HUES64 (cell line): ENCODE measurements at regions not wholly inside any gene's neighbourhood (a gene's known extent, or its start where the extent isn't known, plus 50 kb on each side); places are given as distances from the start of the nearest gene placed in this dataset.

Experiments
- H3K27ac ChIP-seq: 2 replicates; pipeline ENCODE4 v1.7.0; 2013; ENCODE audit warnings: low read depth, low read length, inconsistent platforms
- H3K27me3 ChIP-seq: 2 replicates; pipeline ENCODE4 v1.6.1; 2013; ENCODE audit warnings: mild to moderate bottlenecking, low read length; ENCODE audit not compliant: insufficient read depth
- H3K36me3 ChIP-seq: 2 replicates; pipeline ENCODE4 v1.6.1; 2013; ENCODE audit warnings: mild to moderate bottlenecking, low read length; ENCODE audit not compliant: insufficient read depth
- H3K4me1 ChIP-seq: 2 replicates; pipeline ENCODE4 v1.6.1; 2013; ENCODE audit warnings: mild to moderate bottlenecking, low read length, moderate library complexity; ENCODE audit not compliant: insufficient read depth
- H3K4me3 ChIP-seq: 2 replicates; pipeline ENCODE4 v1.5.1; 2013; ENCODE audit warnings: mild to moderate bottlenecking, low read length, moderate library complexity
- H3K9ac ChIP-seq: 2 replicates; pipeline ENCODE4 v1.6.1; 2013; ENCODE audit warnings: mild to moderate bottlenecking, low read depth, low read length
- H3K9me3 ChIP-seq: 2 replicates; pipeline ENCODE4 v1.6.1; 2013; ENCODE audit warnings: low read depth, low read length; ENCODE audit not compliant: insufficient read depth
- WGBS: fragments of 150-250, 120-280 bp; methylation state at CpG from one replicate; pipeline ENCODE4 v1.1.7; 2013; ENCODE audit warnings: missing lambda C conversion rate; 5-methylcytosine and 5-hydroxymethylcytosine counted together

DNA sequence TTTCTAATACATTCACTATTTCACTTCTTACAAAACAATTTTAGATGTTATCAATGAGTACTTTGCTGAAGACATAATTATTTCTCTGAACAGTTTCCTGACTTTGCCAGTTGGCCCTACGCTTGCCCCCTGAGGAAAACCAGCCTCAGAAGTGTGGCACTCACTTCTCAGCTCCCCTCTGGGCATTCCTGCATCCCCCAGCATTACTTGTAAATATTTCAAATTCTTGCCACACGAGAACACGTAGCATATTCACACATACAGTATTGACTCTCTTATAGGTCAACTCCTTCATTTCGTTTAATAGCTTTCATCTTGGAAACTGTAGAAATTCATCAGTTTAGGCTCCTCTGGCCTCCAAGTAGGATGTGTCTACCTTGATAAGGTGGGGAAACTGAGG is 65.2 kb downstream of the OTX2 start:
- H3K27ac ChIP-seq = no peak overlapping the region
- no peaks in the 10 kb centered on the region for H3K27me3 ChIP-seq
- no peak overlapping the region for H3K4me3 ChIP-seq
- WGBS = 64% methylated on average over 4 of the region's 4 CpGs
- H3K9ac ChIP-seq = no peak overlapping the region
- no peaks in the 10 kb centered on the region for H3K9me3 ChIP-seq
- H3K36me3 ChIP-seq = no peaks in the 10 kb centered on the region
- H3K4me1 ChIP-seq = peaks cover 27% of the 10 kb centered on the region

DNA sequence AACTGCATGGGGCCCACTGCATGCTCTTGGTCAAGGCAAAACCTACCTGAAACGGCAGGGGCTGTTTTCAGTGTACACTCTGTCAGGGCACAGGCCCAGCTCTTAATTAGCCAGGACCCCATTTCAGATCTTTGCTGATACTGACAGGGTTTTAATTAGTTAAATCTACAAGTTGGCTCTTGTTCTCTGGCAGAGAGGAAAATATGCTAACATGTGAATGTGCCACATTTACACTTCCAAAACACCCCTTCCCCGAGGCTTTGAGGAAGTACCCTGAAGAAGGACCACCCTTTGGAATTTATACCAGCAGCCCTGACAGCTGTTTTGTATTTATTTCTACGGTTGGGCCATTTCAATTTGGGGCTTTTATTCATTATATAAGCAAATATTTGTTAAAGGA is 66.3 kb downstream of the OTX2 start:
- Histone ChIP-seq H3K4me1 (peaks cover 26% of the 10 kb centered on the region), H3K9ac (no peak overlapping the region), H3K27ac (no peak overlapping the region), H3K27me3 (no peaks in the 10 kb centered on the region), H3K36me3 (no peaks in the 10 kb centered on the region), H3K9me3 (no peaks in the 10 kb centered on the region), H3K4me3 (no peak overlapping the region)
- 63% methylated on average over 3 of the region's 3 CpGs for WGBS

DNA sequence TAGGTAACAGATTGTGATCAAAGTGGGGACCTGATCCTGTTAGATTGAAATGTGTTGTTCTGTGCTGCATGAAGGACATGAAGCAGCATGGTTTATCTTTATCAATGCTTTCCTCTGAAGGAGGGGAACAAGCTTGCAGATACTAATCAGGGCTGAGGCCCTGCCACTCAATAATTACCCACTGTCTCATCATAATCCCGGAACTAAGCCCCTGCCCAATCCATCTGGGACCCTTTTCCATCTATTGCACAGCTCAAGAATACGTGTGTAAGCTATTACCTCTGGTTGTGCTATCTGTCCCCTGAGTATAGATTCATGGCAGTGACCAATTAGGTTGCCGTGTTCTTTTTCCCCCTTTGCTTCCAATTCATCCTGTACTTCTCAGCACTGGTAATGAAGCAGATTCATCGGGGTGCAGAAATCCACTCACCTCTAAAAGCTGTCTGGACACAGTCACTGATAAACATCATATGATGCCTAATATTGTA is 67.8 kb downstream of the OTX2 start:
- peaks cover 16% of the 10 kb centered on the region for H3K4me1 ChIP-seq
- H3K27ac ChIP-seq = no peak overlapping the region
- no peaks in the 10 kb centered on the region for H3K36me3 ChIP-seq
- no peaks in the 10 kb centered on the region for H3K27me3 ChIP-seq
- H3K4me3 ChIP-seq = no peak overlapping the region
- H3K9ac ChIP-seq = no peak overlapping the region
- H3K9me3 ChIP-seq = no peaks in the 10 kb centered on the region
- 88% methylated on average over 4 of the region's 4 CpGs for WGBS

DNA sequence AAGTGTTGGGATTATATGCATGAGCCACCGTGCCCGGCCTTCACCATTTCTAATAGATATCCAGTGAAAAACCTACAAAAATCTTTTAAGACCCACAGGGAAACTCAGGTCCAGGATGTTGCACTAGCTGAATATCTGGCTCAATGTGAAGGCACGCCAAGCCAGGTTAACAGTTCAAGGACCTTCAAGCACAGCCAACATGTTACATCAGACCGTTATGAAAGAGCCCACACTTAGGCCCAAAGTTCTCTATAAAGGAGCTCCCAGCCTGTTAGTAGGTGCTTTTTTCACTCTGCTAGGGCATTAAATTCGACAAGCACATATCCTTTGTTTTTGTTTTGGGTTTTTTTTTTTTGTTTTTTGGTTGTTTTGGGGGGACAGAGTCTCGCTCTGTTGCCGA is 69.0 kb downstream of the OTX2 start:
- no peak overlapping the region for H3K27ac ChIP-seq
- no peak overlapping the region for H3K4me3 ChIP-seq
- H3K27me3 ChIP-seq = no peaks in the 10 kb centered on the region
- H3K9ac ChIP-seq = no peak overlapping the region
- peaks cover 16% of the 10 kb centered on the region for H3K4me1 ChIP-seq
- no peaks in the 10 kb centered on the region for H3K9me3 ChIP-seq
- no peaks in the 10 kb centered on the region for H3K36me3 ChIP-seq
- WGBS = 96% methylated on average over 7 of the region's 7 CpGs

DNA sequence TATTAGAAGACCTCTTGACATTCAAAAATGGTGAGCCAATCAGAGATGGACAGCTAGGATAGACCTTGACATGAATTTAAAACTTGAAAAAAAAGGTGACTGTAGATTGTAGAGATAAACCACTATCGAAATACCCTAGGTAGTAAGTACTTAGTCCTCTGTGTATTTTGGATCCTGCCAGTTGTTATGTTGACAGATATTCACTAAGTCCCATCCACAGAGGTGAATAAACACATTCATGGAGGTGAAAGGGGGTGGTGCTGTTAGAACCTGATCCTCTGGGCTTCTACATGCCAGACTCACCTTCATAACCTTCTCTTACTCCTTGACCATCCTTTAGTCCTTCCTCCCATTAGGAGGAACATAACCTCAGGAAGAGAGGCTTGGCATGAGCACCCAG is 72.3 kb downstream of the OTX2 start:
- Histone ChIP-seq H3K9ac (no peak overlapping the region), H3K9me3 (no peaks in the 10 kb centered on the region), H3K4me3 (no peak overlapping the region), H3K27me3 (peaks cover 11% of the 10 kb centered on the region), H3K27ac (no peak overlapping the region), H3K36me3 (no peaks in the 10 kb centered on the region), H3K4me1 (peaks cover 19% of the 10 kb centered on the region)
- WGBS = 100% methylated on average over 1 of the region's 1 CpG

DNA sequence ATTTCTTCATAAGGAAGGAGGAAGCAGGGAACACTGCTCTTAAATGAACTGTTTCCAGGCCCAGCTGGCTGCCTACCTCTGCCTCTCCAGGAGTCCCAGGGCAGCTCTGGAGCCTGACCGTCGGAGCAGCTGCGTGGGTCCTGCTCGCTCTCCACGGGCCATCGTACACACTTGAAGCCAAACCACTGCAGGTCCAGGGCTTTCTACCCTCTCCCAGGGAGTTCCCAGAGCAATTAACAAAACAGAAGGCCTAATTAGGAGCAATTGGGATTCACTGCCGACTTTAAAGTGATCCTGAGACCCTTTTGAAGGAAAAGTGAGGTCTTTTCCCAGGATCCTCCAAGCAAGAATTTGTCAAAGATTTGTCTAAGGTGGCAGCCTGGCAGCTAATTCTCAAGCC is 76.9 kb downstream of the OTX2 start:
- Histone ChIP-seq H3K9me3 (no peaks in the 10 kb centered on the region), H3K4me1 (peaks cover 31% of the 10 kb centered on the region), H3K27me3 (peaks cover 48% of the 10 kb centered on the region), H3K27ac (peak overlapping the region; percentile 25; the same call in 1 of the 2 replicates), H3K9ac (no peak overlapping the region), H3K4me3 (peak overlapping the region; percentile 22; the same call in 1 of the 2 replicates), H3K36me3 (no peaks in the 10 kb centered on the region)
- WGBS = 4% methylated on average over 7 of the region's 7 CpGs

DNA sequence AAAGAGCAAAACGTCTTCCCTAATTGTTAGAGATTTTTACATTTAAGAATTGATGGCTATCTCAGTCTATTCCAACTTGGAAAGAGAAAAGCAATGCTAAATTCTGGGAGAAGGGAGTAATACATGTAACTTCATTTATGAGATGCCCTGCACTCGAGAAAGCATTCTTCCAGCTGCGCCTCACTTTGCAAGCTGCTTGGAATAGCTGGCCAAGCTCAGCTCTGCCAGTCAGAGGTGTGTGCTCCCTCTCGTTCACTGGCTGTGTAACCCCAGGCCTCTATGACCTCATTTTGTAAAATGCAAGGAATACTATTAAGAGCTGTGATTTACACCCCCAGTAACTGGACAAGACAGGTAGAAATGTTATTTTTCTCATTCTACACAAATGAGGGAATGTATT is 79.1 kb downstream of the OTX2 start:
- Histone ChIP-seq H3K27me3 (peaks cover 48% of the 10 kb centered on the region), H3K36me3 (no peaks in the 10 kb centered on the region), H3K27ac (no peak overlapping the region), H3K9me3 (no peaks in the 10 kb centered on the region), H3K4me3 (peak overlapping the region; percentile 27), H3K9ac (no peak overlapping the region), H3K4me1 (peaks cover 37% of the 10 kb centered on the region)
- WGBS = 39% methylated on average over 3 of the region's 4 CpGs

DNA sequence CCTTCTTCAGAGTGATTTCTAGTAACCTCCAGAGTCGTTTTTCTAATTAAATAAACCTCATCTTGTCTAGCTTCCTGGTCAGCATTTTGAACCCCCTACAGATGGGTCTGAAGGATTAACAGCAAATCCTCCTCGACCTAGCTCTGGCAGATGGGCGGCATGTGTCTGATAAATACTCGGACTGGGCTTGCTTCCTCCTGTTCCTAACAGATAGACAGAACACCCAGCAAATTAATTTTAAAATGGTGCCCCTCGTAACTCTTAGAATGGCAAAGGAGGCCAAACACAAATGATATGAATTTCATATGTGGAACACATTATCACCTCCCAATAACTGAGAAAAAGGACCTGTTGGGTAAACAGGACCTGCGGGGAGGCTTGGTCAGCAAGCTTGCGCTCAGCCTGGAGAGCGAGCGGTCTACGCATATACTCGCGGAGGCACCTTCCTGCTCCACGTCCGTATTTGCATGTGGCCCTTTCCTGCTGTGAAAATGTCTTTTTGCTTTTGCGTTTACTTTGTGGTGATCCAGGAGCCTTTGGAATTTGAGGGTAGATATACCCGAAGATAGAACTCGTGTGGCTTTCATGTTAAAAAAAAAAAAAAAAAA is 79.6 kb downstream of the OTX2 start:
- H3K4me1 ChIP-seq = peaks cover 37% of the 10 kb centered on the region
- H3K9ac ChIP-seq = no peak overlapping the region
- WGBS = 16% methylated on average over 17 of the region's 17 CpGs
- H3K27ac ChIP-seq = no peak overlapping the region
- peaks cover 48% of the 10 kb centered on the region for H3K27me3 ChIP-seq
- H3K36me3 ChIP-seq = no peaks in the 10 kb centered on the region
- peak overlapping the region; percentile 27 for H3K4me3 ChIP-seq
- no peaks in the 10 kb centered on the region for H3K9me3 ChIP-seq

DNA sequence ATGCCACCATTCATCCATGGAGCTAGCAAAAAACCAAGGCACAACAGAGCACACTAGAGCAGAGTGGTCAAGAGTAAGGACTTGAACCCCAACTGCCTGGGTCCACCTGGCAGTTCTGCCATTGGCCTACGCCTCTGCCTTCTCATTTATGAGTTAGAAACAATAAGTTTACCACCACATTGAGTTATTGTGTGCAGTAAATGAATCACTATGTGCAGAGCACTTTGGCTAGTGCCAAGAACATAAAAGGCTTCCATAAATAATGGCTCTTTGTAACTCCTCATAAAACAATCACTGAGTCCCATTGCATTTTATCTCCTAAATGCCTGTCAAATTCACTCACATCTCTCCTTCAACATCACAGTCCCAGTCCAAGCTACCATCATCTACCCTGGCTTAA is 86.3 kb downstream of the OTX2 start:
- H3K9me3 ChIP-seq = no peaks in the 10 kb centered on the region
- peaks cover 1% of the 10 kb centered on the region; the same call in 1 of the 2 replicates for H3K27me3 ChIP-seq
- WGBS = 100% methylated on average over 1 of the region's 1 CpG

DNA sequence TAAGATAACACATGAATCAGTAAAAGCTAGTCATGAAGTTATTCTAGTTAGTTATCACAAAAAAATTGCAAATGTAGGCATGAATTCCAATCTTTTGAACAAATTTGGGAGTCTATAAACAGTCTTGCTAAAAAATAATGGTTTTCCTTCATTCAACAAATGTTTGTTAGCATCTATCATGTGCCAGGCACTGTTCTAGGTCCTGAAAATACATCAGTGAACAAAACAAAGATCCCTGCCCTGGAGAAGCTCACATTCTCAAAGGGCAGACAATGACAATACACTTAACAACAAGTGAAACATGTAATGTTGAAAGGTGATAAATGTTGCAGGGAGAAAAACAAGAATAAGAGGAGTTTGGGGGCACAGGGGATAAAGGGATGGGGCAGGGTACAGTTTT is 86.9 kb downstream of the OTX2 start:
- H3K27me3 ChIP-seq = no peaks in the 10 kb centered on the region
- no peak overlapping the region for H3K27ac ChIP-seq
- H3K4me3 ChIP-seq = no peak overlapping the region
- no peak overlapping the region for H3K9ac ChIP-seq
- H3K4me1 ChIP-seq = peaks cover 14% of the 10 kb centered on the region; the same call in 1 of the 2 replicates
- no peaks in the 10 kb centered on the region for H3K36me3 ChIP-seq
- H3K9me3 ChIP-seq = no peaks in the 10 kb centered on the region

More for the DNA sequence above, 86.3 kb downstream of the OTX2 start:
- H3K36me3 ChIP-seq = no peaks in the 10 kb centered on the region
- H3K9ac ChIP-seq = no peak overlapping the region
- H3K4me3 ChIP-seq = no peak overlapping the region
- H3K4me1 ChIP-seq = peaks cover 14% of the 10 kb centered on the region; the same call in 1 of the 2 replicates
- no peak overlapping the region for H3K27ac ChIP-seq

DNA sequence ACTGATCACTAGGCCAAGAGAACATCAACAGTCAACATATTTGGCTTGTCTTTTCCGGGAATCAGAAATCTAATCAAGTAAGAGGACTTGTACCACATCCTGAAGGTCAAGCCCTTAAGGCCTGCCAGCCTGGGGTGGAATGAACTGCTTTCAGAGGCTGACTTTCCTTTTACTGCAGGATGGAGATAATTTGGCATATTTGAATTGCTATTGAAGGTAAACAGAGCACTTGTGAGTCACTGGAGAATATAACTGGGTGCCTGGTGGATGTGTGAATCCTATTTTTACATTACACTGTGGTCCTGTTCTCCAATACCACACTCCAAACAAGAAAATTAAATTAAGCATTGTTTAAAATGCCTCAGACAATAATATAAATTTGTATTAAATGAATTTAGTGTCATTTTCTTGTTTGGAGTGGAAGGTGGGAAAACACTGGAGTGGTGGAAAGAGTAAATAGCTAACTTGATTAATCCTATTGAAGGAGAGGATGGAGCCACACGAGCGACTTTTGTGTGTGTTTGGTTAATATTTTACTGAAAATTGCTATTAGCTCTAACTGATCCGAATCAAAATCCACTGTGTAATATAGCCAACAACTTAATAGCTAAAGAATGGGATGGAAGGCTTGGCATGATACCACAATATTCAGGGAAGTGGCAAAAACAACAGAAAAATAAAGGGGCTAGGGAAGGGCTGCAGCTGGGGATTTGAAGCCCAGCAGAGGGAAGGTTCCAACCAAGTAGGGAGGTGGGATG is 89.4 kb downstream of the OTX2 start:
- H3K4me3 ChIP-seq = no peak overlapping the region
- H3K9me3 ChIP-seq = no peaks in the 10 kb centered on the region
- H3K27me3 ChIP-seq = no peaks in the 10 kb centered on the region
- peaks cover 11% of the 10 kb centered on the region; the same call in 1 of the 2 replicates for H3K4me1 ChIP-seq
- H3K36me3 ChIP-seq = no peaks in the 10 kb centered on the region
- no peak overlapping the region for H3K27ac ChIP-seq
- WGBS = 87% methylated on average over 3 of the region's 4 CpGs
- no peak overlapping the region for H3K9ac ChIP-seq
